ENCODE measurements at regions not wholly inside any gene's neighbourhood (a gene's known extent, or its start where the extent isn't known, plus 50 kb on each side); places are given as distances from the start of the nearest gene placed in this dataset.

- no peak for TF ChIP-seq CTCF (IDR thresholded peaks at IDR 0.05; ENCODE audit: low read depth, low read length)
- DNase-seq (ENCODE audit: extremely low read depth, low read depth) = no peak
Measured at GRCh38 chr13:61950828-61951227, 535.2 kb upstream of the PCDH20 start.

- TF ChIP-seq CTCF (IDR thresholded peaks at IDR 0.05; ENCODE audit: low read depth, low read length) = no peak
- DNase-seq (ENCODE audit: extremely low read depth, low read depth) = no peak
Measured at GRCh38 chr13:61944329-61944929, 528.8 kb upstream of the PCDH20 start.

GRCh38 chr13:61935710-61936109, 520.1 kb upstream of the PCDH20 start:
- DNase-seq (ENCODE audit: extremely low read depth, low read depth) = no peak
- no peak for TF ChIP-seq CTCF (IDR thresholded peaks at IDR 0.05; ENCODE audit: low read depth, low read length)

- DNase-seq (ENCODE audit: extremely low read depth, low read depth) = no peak
Measured at GRCh38 chr13:61927648-61928047, 512.0 kb upstream of the PCDH20 start.

GRCh38 chr13:61918841-61919240, 503.2 kb upstream of the PCDH20 start:
- no peak for TF ChIP-seq CTCF (IDR thresholded peaks at IDR 0.05; ENCODE audit: low read depth, low read length)
- no peak for DNase-seq (ENCODE audit: extremely low read depth, low read depth)

More at GRCh38 chr13:61927648-61928047, 512.0 kb upstream of the PCDH20 start:
- no peak for TF ChIP-seq CTCF (IDR thresholded peaks at IDR 0.05; ENCODE audit: low read depth, low read length)

- no peak for DNase-seq (ENCODE audit: extremely low read depth, low read depth)
- no peak for TF ChIP-seq CTCF (IDR thresholded peaks at IDR 0.05; ENCODE audit: low read depth, low read length)
Measured at GRCh38 chr13:61916483-61916882, 500.8 kb upstream of the PCDH20 start.

GRCh38 chr13:61913183-61913582, 497.5 kb upstream of the PCDH20 start:
- no peak for TF ChIP-seq CTCF (IDR thresholded peaks at IDR 0.05; ENCODE audit: low read depth, low read length)
- DNase-seq (ENCODE audit: extremely low read depth, low read depth) = no peak

All from AG09319 (cell line).